HEK293 (cell line): ENCODE measurements at regions not wholly inside any gene's neighbourhood (a gene's known extent, or its start where the extent isn't known, plus 50 kb on each side); places are given as distances from the start of the nearest gene placed in this dataset.

Source experiments
- CTCF ChIP-seq: fragments of 450-650 bp; formaldehyde crosslinking; IDR thresholded peaks from 2 replicates; pipeline ENCODE4 v1.5.1; 2016; ENCODE audit warnings: missing biosample characterization, missing genetic modification characterization
- IKZF3 ChIP-seq: fragments of 450-650 bp; IDR thresholded peaks from 2 replicates; pipeline ENCODE4 v1.5.0; 2018; ENCODE audit warnings: missing biosample characterization, mild to moderate bottlenecking, missing genetic modification characterization, moderate library complexity
- ZFP3 ChIP-seq: fragments of 450-650 bp; formaldehyde crosslinking; IDR thresholded peaks from 2 replicates; pipeline ENCODE4 v1.5.1; 2016; ENCODE audit warnings: low read depth, missing biosample characterization, missing genetic modification characterization
- ZNF274 ChIP-seq, 2 experiments: fragments of 200-500 bp in 1 of 2; fragments of 450-650 bp in 1 of 2; sonication (Bioruptor generic) in 1 of 2; formaldehyde crosslinking in 1 of 2; IDR thresholded peaks; 2 replicates each; pipeline versions ENCODE4 v1.5.1 to v1.6.1; 2014 to 2016; ENCODE audit warnings: borderline replicate concordance in 1 of 2, inconsistent platforms in 1 of 2, low read length in 1 of 2, missing biosample characterization in 1 of 2, missing genetic modification characterization in 1 of 2
- ZNF426 ChIP-seq: fragments of 450-650 bp; formaldehyde crosslinking; IDR thresholded peaks from 2 replicates; pipeline ENCODE4 v1.5.1; 2017; ENCODE audit warnings: missing biosample characterization, missing genetic modification characterization, mild to moderate bottlenecking, inconsistent platforms, moderate library complexity

DNA sequence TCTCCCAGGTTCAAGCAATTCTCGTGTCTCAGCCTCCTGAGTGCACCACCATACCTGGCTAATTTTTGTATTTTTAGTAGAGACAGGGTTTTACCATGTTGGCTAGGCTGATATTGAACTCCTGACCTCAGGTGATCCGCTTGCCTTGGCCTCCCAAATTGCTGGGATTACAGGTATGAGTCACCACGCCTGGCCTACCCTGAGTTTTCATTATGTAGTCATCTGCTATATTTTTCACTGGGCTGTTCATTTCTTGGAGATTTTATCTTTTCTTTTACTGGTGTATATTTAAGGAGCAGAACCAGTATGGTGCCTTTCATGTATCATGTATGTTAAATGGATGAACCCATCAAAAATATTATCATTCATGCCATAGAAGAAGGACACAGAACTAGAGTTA is 377.0 kb upstream of the ACTBL2 start:
- TF ChIP-seq CTCF (tag by site-specific recombination) (no peak), ZNF274 (IDR thresholded peaks at IDR 0.05; ENCODE audit: low read length) (no peak), ZNF274 (tag by site-specific recombination; IDR thresholded peaks at IDR 0.05; ENCODE audit: borderline replicate concordance) (no peak), ZFP3 (tag by site-specific recombination) (no peak), ZNF426 (tag by site-specific recombination) (no peak), IKZF3 (tag by site-specific recombination) (no peak)
